Prostate gland (tissue), 2 donors: ENCODE measurements at regions not wholly inside any gene's neighbourhood (a gene's known extent, or its start where the extent isn't known, plus 50 kb on each side); places are given as distances from the start of the nearest gene placed in this dataset.

Source experiments
- CTCF ChIP-seq, 4 experiments: fragments of 200-600 bp in 2 of 4; fragments of 450-650 bp in 2 of 4; sonication (generic) in 2 of 4; IDR thresholded peaks; 1 replicate in 3 of 4; 2 replicates in 1 of 4; pipeline ENCODE4 v1.5.1; 2016 to 2019; ENCODE audit warnings: antibody characterized with exemption in 4 of 4, mild to moderate bottlenecking in 2 of 4, moderate library complexity in 2 of 4
- POLR2A ChIP-seq: fragments of 450-650 bp; IDR thresholded peaks from one replicate; pipeline ENCODE4 v1.6.1; 2016; ENCODE audit warnings: antibody characterized with exemption, mild to moderate bottlenecking
- POLR2AphosphoS5 ChIP-seq: sonication (generic); formaldehyde crosslinking; IDR thresholded peaks from one replicate; pipeline ENCODE4 v1.6.1; 2017; ENCODE audit warnings: antibody characterized with exemption

DNA sequence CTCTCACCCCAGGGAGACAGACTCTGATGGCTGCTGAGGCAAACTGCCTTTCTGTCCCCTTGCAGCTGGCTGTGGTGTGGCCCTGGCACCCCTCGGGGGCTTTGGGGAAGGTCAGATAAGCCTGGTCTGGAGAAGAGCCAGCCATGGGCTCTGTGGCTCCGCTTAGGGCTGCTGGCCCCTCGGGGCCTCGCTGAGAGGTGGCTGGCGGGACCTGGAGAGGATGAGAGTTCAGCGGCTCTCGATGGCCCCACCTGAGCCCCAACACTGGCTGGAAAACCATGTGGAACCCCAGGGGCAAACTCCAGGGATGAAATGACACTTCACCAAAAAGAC lies 56.1 kb upstream of the ASAP2 start:
- TF ChIP-seq CTCF (IDR thresholded peaks at IDR 0.05) (no peak), POLR2A (no peak), POLR2AphosphoS5 (no peak)
